ENCODE measurements at regions not wholly inside any gene's neighbourhood (a gene's known extent, or its start where the extent isn't known, plus 50 kb on each side); places are given as distances from the start of the nearest gene placed in this dataset.

- H3K4me3 ChIP-seq (ENCODE audit: low read depth, low read length), result no peak overlapping the region
- no peak overlapping the region for H2BK12ac ChIP-seq (ENCODE audit: low read length)
- no peak overlapping the region for H2BK5ac ChIP-seq (ENCODE audit: low read depth, low read length, poor library complexity)
- H3K4me2 ChIP-seq (ENCODE audit: low read length), result no peak overlapping the region
- H3K27me3 ChIP-seq (ENCODE audit: insufficient read depth, low read length), result no peaks in the 10 kb centered on the region
- no peaks in the 10 kb centered on the region for H3K36me3 ChIP-seq (ENCODE audit: control insufficient read depth in 1 of 2, insufficient read depth in 2 of 2, low read length in 2 of 2)
- no peak overlapping the region for H4K12ac ChIP-seq (ENCODE audit: low read depth, low read length)
- no peak overlapping the region for H4K8ac ChIP-seq (ENCODE audit: low read depth, low read length)
- H3K4me1 ChIP-seq (ENCODE audit: control insufficient read depth in 1 of 2, insufficient read depth in 2 of 2, low read length in 2 of 2), result no peaks in the 10 kb centered on the region
- H3K27ac ChIP-seq (ENCODE audit: low read depth, low read length), result no peak overlapping the region
- H3K79me2 ChIP-seq (ENCODE audit: control insufficient read depth, insufficient read depth, low read length, poor library complexity), result no peaks in the 10 kb centered on the region
- no CpG with 5 or more reads among the region's 2 CpGs for WGBS (ENCODE audit: extremely low coverage, insufficient coverage, insufficient read length)
- H2AK5ac ChIP-seq (ENCODE audit: low read length), result no peak overlapping the region
- H3K4ac ChIP-seq (ENCODE audit: low read depth, low read length), result no peak overlapping the region
- H3K79me1 ChIP-seq (ENCODE audit: low read length), result no peaks in the 10 kb centered on the region
- no peak overlapping the region for H3K14ac ChIP-seq (ENCODE audit: low read length)
- H4K91ac ChIP-seq (ENCODE audit: low read depth, low read length), result no peak overlapping the region
- H3K23ac ChIP-seq (ENCODE audit: low read length), result no peak overlapping the region
- H2AFZ ChIP-seq (ENCODE audit: insufficient read depth, low read length, poor library complexity), result no peak overlapping the region
- no peak overlapping the region for H3K18ac ChIP-seq (ENCODE audit: low read length)
- peak overlapping the region; percentile 22 for H3K9ac ChIP-seq (ENCODE audit: low read length)
- no peak for DNase-seq
- H3K9me3 ChIP-seq (ENCODE audit: insufficient read depth, low read depth, low read length), result no peaks in the 10 kb centered on the region
- no peak overlapping the region for H2BK120ac ChIP-seq (ENCODE audit: insufficient read depth, low read length, poor library complexity)
Measured at GRCh38 chr3:22935040-22935439, 268.1 kb upstream of the UBE2E2 start.

GRCh38 chr3:22937536-22937935, 265.6 kb upstream of the UBE2E2 start:
- H4K91ac ChIP-seq (ENCODE audit: low read depth, low read length), result no peak overlapping the region
- no peaks in the 10 kb centered on the region for H3K27me3 ChIP-seq (ENCODE audit: insufficient read depth, low read length)
- no peaks in the 10 kb centered on the region for H3K79me1 ChIP-seq (ENCODE audit: low read length)
- H3K4me3 ChIP-seq (ENCODE audit: low read depth, low read length), result no peak overlapping the region
- no peak overlapping the region for H3K9ac ChIP-seq (ENCODE audit: low read length)
- H3K4me2 ChIP-seq (ENCODE audit: low read length), result no peak overlapping the region
- H4K12ac ChIP-seq (ENCODE audit: low read depth, low read length), result no peak overlapping the region
- no peak overlapping the region for H3K14ac ChIP-seq (ENCODE audit: low read length)
- no peaks in the 10 kb centered on the region for H3K79me2 ChIP-seq (ENCODE audit: control insufficient read depth, insufficient read depth, low read length, poor library complexity)
- H2AK5ac ChIP-seq (ENCODE audit: low read length), result no peak overlapping the region
- no peak for DNase-seq
- no peak overlapping the region for H3K18ac ChIP-seq (ENCODE audit: low read length)
- no peak overlapping the region for H2AFZ ChIP-seq (ENCODE audit: insufficient read depth, low read length, poor library complexity)
- no peaks in the 10 kb centered on the region for H3K36me3 ChIP-seq (ENCODE audit: control insufficient read depth in 1 of 2, insufficient read depth in 2 of 2, low read length in 2 of 2)
- H3K4me1 ChIP-seq (ENCODE audit: control insufficient read depth in 1 of 2, insufficient read depth in 2 of 2, low read length in 2 of 2), result no peaks in the 10 kb centered on the region
- H4K8ac ChIP-seq (ENCODE audit: low read depth, low read length), result no peak overlapping the region
- H3K9me3 ChIP-seq (ENCODE audit: insufficient read depth, low read depth, low read length), result no peaks in the 10 kb centered on the region
- H2BK12ac ChIP-seq (ENCODE audit: low read length), result no peak overlapping the region
- no peak overlapping the region for H2BK120ac ChIP-seq (ENCODE audit: insufficient read depth, low read length, poor library complexity)
- no peak overlapping the region for H3K23ac ChIP-seq (ENCODE audit: low read length)
- H3K4ac ChIP-seq (ENCODE audit: low read depth, low read length), result no peak overlapping the region
- H3K27ac ChIP-seq (ENCODE audit: low read depth, low read length), result no peak overlapping the region
- H2BK5ac ChIP-seq (ENCODE audit: low read depth, low read length, poor library complexity), result no peak overlapping the region

GRCh38 chr3:22938739-22939138, 264.4 kb upstream of the UBE2E2 start:
- Histone ChIP-seq H3K4me2 (ENCODE audit: low read length) (no peak overlapping the region), H3K79me1 (ENCODE audit: low read length) (no peaks in the 10 kb centered on the region), H3K36me3 (ENCODE audit: control insufficient read depth in 1 of 2, insufficient read depth in 2 of 2, low read length in 2 of 2) (no peaks in the 10 kb centered on the region), H4K91ac (ENCODE audit: low read depth, low read length) (no peak overlapping the region), H2BK120ac (ENCODE audit: insufficient read depth, low read length, poor library complexity) (no peak overlapping the region), H2BK12ac (ENCODE audit: low read length) (no peak overlapping the region), H3K27me3 (ENCODE audit: insufficient read depth, low read length) (no peaks in the 10 kb centered on the region), H3K14ac (ENCODE audit: low read length) (no peak overlapping the region), H3K9me3 (ENCODE audit: insufficient read depth, low read depth, low read length) (no peaks in the 10 kb centered on the region), H3K23ac (ENCODE audit: low read length) (no peak overlapping the region), H4K8ac (ENCODE audit: low read depth, low read length) (no peak overlapping the region), H3K27ac (ENCODE audit: low read depth, low read length) (no peak overlapping the region), H2AFZ (ENCODE audit: insufficient read depth, low read length, poor library complexity) (no peak overlapping the region), H3K79me2 (ENCODE audit: control insufficient read depth, insufficient read depth, low read length, poor library complexity) (no peaks in the 10 kb centered on the region), H3K4ac (ENCODE audit: low read depth, low read length) (no peak overlapping the region), H3K9ac (ENCODE audit: low read length) (no peak overlapping the region), H2AK5ac (ENCODE audit: low read length) (no peak overlapping the region), H2BK5ac (ENCODE audit: low read depth, low read length, poor library complexity) (no peak overlapping the region), H3K4me3 (ENCODE audit: low read depth, low read length) (no peak overlapping the region), H3K4me1 (ENCODE audit: control insufficient read depth in 1 of 2, insufficient read depth in 2 of 2, low read length in 2 of 2) (no peaks in the 10 kb centered on the region), H3K18ac (ENCODE audit: low read length) (no peak overlapping the region), H4K12ac (ENCODE audit: low read depth, low read length) (no peak overlapping the region)
- DNase-seq, result no peak
- WGBS (ENCODE audit: extremely low coverage, insufficient coverage, insufficient read length), result no CpG with 5 or more reads among the region's 5 CpGs

GRCh38 chr3:22939349-22939748, 263.8 kb upstream of the UBE2E2 start:
- no peaks in the 10 kb centered on the region for H3K36me3 ChIP-seq (ENCODE audit: control insufficient read depth in 1 of 2, insufficient read depth in 2 of 2, low read length in 2 of 2)
- H3K23ac ChIP-seq (ENCODE audit: low read length), result no peak overlapping the region
- H3K4me2 ChIP-seq (ENCODE audit: low read length), result no peak overlapping the region
- no peaks in the 10 kb centered on the region for H3K9me3 ChIP-seq (ENCODE audit: insufficient read depth, low read depth, low read length)
- no peaks in the 10 kb centered on the region for H3K79me2 ChIP-seq (ENCODE audit: control insufficient read depth, insufficient read depth, low read length, poor library complexity)
- H2AK5ac ChIP-seq (ENCODE audit: low read length), result no peak overlapping the region
- no peaks in the 10 kb centered on the region for H3K4me1 ChIP-seq (ENCODE audit: control insufficient read depth in 1 of 2, insufficient read depth in 2 of 2, low read length in 2 of 2)
- no peak overlapping the region for H3K4ac ChIP-seq (ENCODE audit: low read depth, low read length)
- H4K8ac ChIP-seq (ENCODE audit: low read depth, low read length), result no peak overlapping the region
- no peak for DNase-seq
- no peaks in the 10 kb centered on the region for H3K79me1 ChIP-seq (ENCODE audit: low read length)
- H3K27ac ChIP-seq (ENCODE audit: low read depth, low read length), result no peak overlapping the region
- no peak overlapping the region for H2BK12ac ChIP-seq (ENCODE audit: low read length)
- H2AFZ ChIP-seq (ENCODE audit: insufficient read depth, low read length, poor library complexity), result no peak overlapping the region
- no peak overlapping the region for H2BK5ac ChIP-seq (ENCODE audit: low read depth, low read length, poor library complexity)
- no peak overlapping the region for H4K91ac ChIP-seq (ENCODE audit: low read depth, low read length)
- no peak overlapping the region for H3K4me3 ChIP-seq (ENCODE audit: low read depth, low read length)
- no peak overlapping the region for H4K12ac ChIP-seq (ENCODE audit: low read depth, low read length)
- whole genome bisulfite sequencing (ENCODE audit: extremely low coverage, insufficient coverage, insufficient read length), result no CpG with 5 or more reads among the region's 2 CpGs
- H2BK120ac ChIP-seq (ENCODE audit: insufficient read depth, low read length, poor library complexity), result no peak overlapping the region
- H3K9ac ChIP-seq (ENCODE audit: low read length), result no peak overlapping the region
- no peaks in the 10 kb centered on the region for H3K27me3 ChIP-seq (ENCODE audit: insufficient read depth, low read length)
- no peak overlapping the region for H3K14ac ChIP-seq (ENCODE audit: low read length)
- H3K18ac ChIP-seq (ENCODE audit: low read length), result no peak overlapping the region

- Histone ChIP-seq H3K36me3 (ENCODE audit: control insufficient read depth in 1 of 2, insufficient read depth in 2 of 2, low read length in 2 of 2) (no peaks in the 10 kb centered on the region), H3K9ac (ENCODE audit: low read length) (no peak overlapping the region), H3K18ac (ENCODE audit: low read length) (no peak overlapping the region), H4K91ac (ENCODE audit: low read depth, low read length) (no peak overlapping the region), H2AK5ac (ENCODE audit: low read length) (no peak overlapping the region), H4K8ac (ENCODE audit: low read depth, low read length) (no peak overlapping the region), H2BK12ac (ENCODE audit: low read length) (no peak overlapping the region), H2BK5ac (ENCODE audit: low read depth, low read length, poor library complexity) (no peak overlapping the region), H3K4me1 (ENCODE audit: control insufficient read depth in 1 of 2, insufficient read depth in 2 of 2, low read length in 2 of 2) (no peaks in the 10 kb centered on the region), H3K9me3 (ENCODE audit: insufficient read depth, low read depth, low read length) (no peaks in the 10 kb centered on the region), H3K27me3 (ENCODE audit: insufficient read depth, low read length) (no peaks in the 10 kb centered on the region), H4K12ac (ENCODE audit: low read depth, low read length) (no peak overlapping the region), H3K4ac (ENCODE audit: low read depth, low read length) (no peak overlapping the region), H3K79me1 (ENCODE audit: low read length) (no peaks in the 10 kb centered on the region), H3K4me3 (ENCODE audit: low read depth, low read length) (no peak overlapping the region), H3K14ac (ENCODE audit: low read length) (no peak overlapping the region), H3K27ac (ENCODE audit: low read depth, low read length) (no peak overlapping the region), H2BK120ac (ENCODE audit: insufficient read depth, low read length, poor library complexity) (no peak overlapping the region), H2AFZ (ENCODE audit: insufficient read depth, low read length, poor library complexity) (no peak overlapping the region), H3K79me2 (ENCODE audit: control insufficient read depth, insufficient read depth, low read length, poor library complexity) (no peaks in the 10 kb centered on the region), H3K4me2 (ENCODE audit: low read length) (no peak overlapping the region), H3K23ac (ENCODE audit: low read length) (no peak overlapping the region)
- no CpG with 5 or more reads among the region's 7 CpGs for WGBS (ENCODE audit: extremely low coverage, insufficient coverage, insufficient read length)
- DNase-seq, result no peak
Measured at GRCh38 chr3:22940285-22940684, 262.8 kb upstream of the UBE2E2 start.
